ENCODE measurements at regions not wholly inside any gene's neighbourhood (a gene's known extent, or its start where the extent isn't known, plus 50 kb on each side); places are given as distances from the start of the nearest gene placed in this dataset.

DNA sequence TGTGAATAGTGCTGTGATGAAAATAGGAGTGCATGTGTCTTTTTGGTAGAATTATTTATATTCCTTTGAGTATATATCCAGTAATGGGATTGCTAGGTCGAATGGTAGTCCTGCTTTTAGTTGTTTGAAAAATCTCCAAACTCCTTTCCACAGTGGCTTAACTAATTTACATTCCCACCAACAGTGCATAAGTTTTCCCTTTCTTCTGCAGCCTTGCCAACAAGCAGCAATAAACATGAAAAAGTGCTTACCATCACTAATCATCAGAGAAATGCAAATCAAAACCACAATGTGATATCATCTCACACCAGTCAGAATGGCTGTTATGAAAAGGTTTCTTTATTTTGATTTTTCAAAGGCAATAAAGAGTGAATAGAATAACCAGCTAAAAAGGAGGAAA lies 1105.9 kb downstream of the NAALADL2 start:
- Histone ChIP-seq H3K27me3 (replicated peaks; ENCODE audit: insufficient read depth) (no peaks in the 10 kb centered on the region), H3K9me2 (ENCODE audit: insufficient read depth) (no peaks in the 10 kb centered on the region), H3K4me2 (ENCODE audit: unreplicated experiment) (no peak overlapping the region), H3K79me2 (ENCODE audit: insufficient read depth) (no peaks in the 10 kb centered on the region), H2AFZ (no peak overlapping the region), H4K20me1 (ENCODE audit: insufficient read depth) (no peaks in the 10 kb centered on the region), H3K36me3 (ENCODE audit: low read depth) (no peaks in the 10 kb centered on the region), H3K9ac (no peak overlapping the region), H3K4me3 (no peak overlapping the region), H3F3A (ENCODE audit: insufficient read depth) (no peaks in the 10 kb centered on the region), H3K4me1 (ENCODE audit: insufficient read depth) (no peaks in the 10 kb centered on the region), H3K27ac (no peak overlapping the region), H3K9me3 (ENCODE audit: low read depth) (no peaks in the 10 kb centered on the region)
- in situ Hi-C loops (cut with MboI) = no loop called here
- no peak for DNase-seq
- WGBS, 2 experiments (ENCODE audit: low coverage in 1 of 2, low lambda C conversion rate in 2 of 2, missing lambda C conversion rate in 2 of 2) = 0 to 5% methylated on average over 1 of the region's 1 CpG
- TF ChIP-seq EZH2 (IDR thresholded peaks at IDR 0.05; ENCODE audit: insufficient read depth, poor library complexity, severe bottlenecking) (no peak), EZH2phosphoT487 (IDR thresholded peaks at IDR 0.05; ENCODE audit: insufficient read depth, low read depth) (no peak)

DNA sequence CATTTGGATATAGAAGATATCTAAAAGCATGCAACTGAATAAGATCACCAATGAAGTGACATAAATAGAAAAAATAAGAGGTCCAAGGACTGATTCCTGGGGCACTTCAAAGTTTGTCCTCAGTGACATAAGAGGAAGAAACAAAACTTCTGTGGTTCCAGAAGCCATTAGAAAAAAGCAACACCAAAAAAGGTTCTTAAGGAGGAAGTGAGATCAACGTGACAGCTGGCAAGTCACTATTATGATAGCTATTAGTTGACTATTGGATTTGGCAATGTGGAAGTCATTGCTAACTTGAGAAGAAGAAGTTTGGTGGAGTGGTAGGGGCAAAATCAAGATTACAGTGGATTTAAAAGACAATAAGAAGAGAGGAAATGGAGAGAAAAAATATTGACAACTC lies 1098.3 kb downstream of the NAALADL2 start:
- no peak for DNase-seq
- Histone ChIP-seq H3K36me3 (ENCODE audit: low read depth) (no peaks in the 10 kb centered on the region), H3K9me3 (ENCODE audit: low read depth) (no peaks in the 10 kb centered on the region), H3F3A (ENCODE audit: insufficient read depth) (no peaks in the 10 kb centered on the region), H3K9me2 (ENCODE audit: insufficient read depth) (no peaks in the 10 kb centered on the region), H3K4me3 (no peak overlapping the region), H3K4me1 (ENCODE audit: insufficient read depth) (no peaks in the 10 kb centered on the region), H3K27me3 (replicated peaks; ENCODE audit: insufficient read depth) (no peaks in the 10 kb centered on the region), H3K4me2 (ENCODE audit: unreplicated experiment) (no peak overlapping the region), H3K27ac (no peak overlapping the region), H3K79me2 (ENCODE audit: insufficient read depth) (no peaks in the 10 kb centered on the region), H3K9ac (no peak overlapping the region), H4K20me1 (ENCODE audit: insufficient read depth) (no peaks in the 10 kb centered on the region), H2AFZ (no peak overlapping the region)
- 10 to 19% methylated on average over 1 of the region's 1 CpG for WGBS, 2 experiments (ENCODE audit: low coverage in 1 of 2, low lambda C conversion rate in 2 of 2, missing lambda C conversion rate in 2 of 2)
- in situ Hi-C loops (cut with MboI) = no loop called here
- TF ChIP-seq EZH2 (IDR thresholded peaks at IDR 0.05; ENCODE audit: insufficient read depth, poor library complexity, severe bottlenecking) (no peak), EZH2phosphoT487 (IDR thresholded peaks at IDR 0.05; ENCODE audit: insufficient read depth, low read depth) (no peak)

- H2AFZ ChIP-seq = no peak overlapping the region
- H3K9me3 ChIP-seq (ENCODE audit: low read depth) = no peaks in the 10 kb centered on the region
- no peak overlapping the region for H3K27ac ChIP-seq
- H3K4me1 ChIP-seq (ENCODE audit: insufficient read depth) = no peaks in the 10 kb centered on the region
- H3K27me3 ChIP-seq (replicated peaks; ENCODE audit: insufficient read depth) = no peaks in the 10 kb centered on the region
- peak; percentile 43 for DNase-seq
- 64 to 71% methylated on average over 3 of the region's 3 CpGs for WGBS, 2 experiments (ENCODE audit: low coverage in 1 of 2, low lambda C conversion rate in 2 of 2, missing lambda C conversion rate in 2 of 2)
- in situ Hi-C loops (cut with MboI) = no loop called here
- no peaks in the 10 kb centered on the region for H3K79me2 ChIP-seq (ENCODE audit: insufficient read depth)
- H3K4me2 ChIP-seq (ENCODE audit: unreplicated experiment) = no peak overlapping the region
- H3K4me3 ChIP-seq = no peak overlapping the region
- no peak overlapping the region for H3K9ac ChIP-seq
- H3F3A ChIP-seq (ENCODE audit: insufficient read depth) = no peaks in the 10 kb centered on the region
- no peaks in the 10 kb centered on the region for H3K36me3 ChIP-seq (ENCODE audit: low read depth)
- no peak for TF ChIP-seq EZH2phosphoT487 (IDR thresholded peaks at IDR 0.05; ENCODE audit: insufficient read depth, low read depth)
- no peak for TF ChIP-seq EZH2 (IDR thresholded peaks at IDR 0.05; ENCODE audit: insufficient read depth, poor library complexity, severe bottlenecking)
- H3K9me2 ChIP-seq (ENCODE audit: insufficient read depth) = no peaks in the 10 kb centered on the region
- H4K20me1 ChIP-seq (ENCODE audit: insufficient read depth) = no peaks in the 10 kb centered on the region
Observed at GRCh38 chr3:175956964-175957363, 1097.8 kb downstream of the NAALADL2 start.

DNA sequence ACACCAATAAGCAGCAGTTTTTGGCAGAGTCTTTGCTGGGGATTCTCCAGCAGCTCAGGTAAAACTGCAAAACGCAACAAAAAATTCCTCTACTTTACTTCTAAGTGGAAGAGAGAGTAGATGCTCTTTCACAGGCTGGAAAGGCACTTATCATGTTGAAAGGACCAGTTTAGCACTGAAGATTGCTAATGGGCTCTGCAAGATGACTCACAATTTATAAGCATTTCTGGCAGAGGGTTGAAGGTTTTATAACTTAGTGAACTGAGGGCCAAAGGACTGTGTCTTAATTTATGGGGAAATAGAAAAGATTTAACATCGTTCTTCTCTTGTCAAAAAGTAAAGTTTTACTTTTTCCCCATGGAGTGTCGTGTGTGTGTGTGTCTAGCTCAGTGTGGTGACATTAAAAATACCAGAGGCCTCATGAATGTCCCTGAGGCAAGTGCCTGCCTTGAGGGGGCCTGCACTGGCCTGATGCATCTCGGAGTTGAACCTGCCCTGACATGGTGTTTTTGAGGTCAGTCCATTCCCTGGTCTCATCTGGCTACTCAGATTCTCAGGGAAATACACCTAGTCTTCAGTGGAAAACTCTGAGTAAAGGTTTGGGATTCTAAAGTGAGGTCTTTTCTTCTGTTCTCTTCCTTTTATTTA lies 1092.0 kb downstream of the NAALADL2 start:
- DNase-seq = peak; percentile 72
- no peak overlapping the region for H3K9ac ChIP-seq

More for the DNA sequence above, 1092.0 kb downstream of the NAALADL2 start:
- TF ChIP-seq EZH2phosphoT487 (IDR thresholded peaks at IDR 0.05; ENCODE audit: insufficient read depth, low read depth) = no peak
- no peak for TF ChIP-seq EZH2 (IDR thresholded peaks at IDR 0.05; ENCODE audit: insufficient read depth, poor library complexity, severe bottlenecking)
- 34 to 40% methylated on average over 4 of the region's 4 CpGs for WGBS, 2 experiments (ENCODE audit: low coverage in 1 of 2, low lambda C conversion rate in 2 of 2, missing lambda C conversion rate in 2 of 2)
- Histone ChIP-seq H3K4me3 (no peak overlapping the region), H3K36me3 (ENCODE audit: low read depth) (no peaks in the 10 kb centered on the region), H3K27ac (no peak overlapping the region), H3K9me3 (ENCODE audit: low read depth) (no peaks in the 10 kb centered on the region), H3K9me2 (ENCODE audit: insufficient read depth) (no peaks in the 10 kb centered on the region), H2AFZ (no peak overlapping the region), H3F3A (ENCODE audit: insufficient read depth) (0 out of 2 replicates have a peak, but pooled peaks cover 8% of the 10 kb centered on the region), H3K4me1 (ENCODE audit: insufficient read depth) (peaks cover 8% of the 10 kb centered on the region), H3K4me2 (ENCODE audit: unreplicated experiment) (no peak overlapping the region), H3K27me3 (replicated peaks; ENCODE audit: insufficient read depth) (no peaks in the 10 kb centered on the region), H3K79me2 (ENCODE audit: insufficient read depth) (no peaks in the 10 kb centered on the region), H4K20me1 (ENCODE audit: insufficient read depth) (no peaks in the 10 kb centered on the region)
- in situ Hi-C loops (cut with MboI) = no loop called here
